HCT116 (cell line): ENCODE measurements at regions not wholly inside any gene's neighbourhood (a gene's known extent, or its start where the extent isn't known, plus 50 kb on each side); places are given as distances from the start of the nearest gene placed in this dataset.

Experiments
- ATAC-seq: fragments of 200-7000 bp; cut with Tn5 transposase; 2 replicates; pipeline ENCODE4 v1.9.1; 2020; ENCODE audit warnings: mild to moderate bottlenecking, moderate library complexity
- BruUV-seq: library from RNA; stranded (reverse); fragments of 400-500 nt; replicated peaks from 2 replicates; lab custom pipeline; 2021; lab: Mats Ljungman, UMichigan
- CTCF ChIA-PET: fragments of 300-600 bp; sonication (Branson Sonifier 250); formaldehyde crosslinking; loops from one replicate; lab custom pipeline; 2021; ENCODE audit warnings: antibody characterized with exemption; lab: Charles Lee
- POLR2A ChIA-PET: fragments of 300-600, 350-600 bp; sonication (Branson Sonifier 250); formaldehyde crosslinking; loops from one replicate; lab custom pipeline; 2021; ENCODE audit warnings: antibody characterized with exemption; lab: Charles Lee
- RAD21 ChIA-PET, 2 experiments: fragments of 300-600 bp; sonication (Branson Sonifier 250); formaldehyde crosslinking; loops; one replicate each; lab custom pipeline; 2023; ENCODE audit warnings: low total read pairs in 2 of 2; ENCODE audit not compliant: uncharacterized antibody in 2 of 2, unreplicated experiment in 2 of 2, low non-redundant PET in 1 of 2; lab: Charles Lee
- DNase-seq: peaks from one replicate; pipeline ENCODE4 v3.0.0-alpha.2; 2010; ENCODE audit warnings: low read depth, low spot score
- H2AFZ ChIP-seq: fragments of 200-600 bp; shearing (Covaris generic), sonication (generic); 2 replicates; pipeline ENCODE4 v1.6.1; 2017; ENCODE audit warnings: low read depth, mixed run types, mixed read lengths, antibody characterized with exemption, low read length; ENCODE audit not compliant: poor library complexity, severe bottlenecking
- H3K27ac ChIP-seq: 2 replicates; pipeline ENCODE4 v1.5.1; 2012; ENCODE audit warnings: low read depth, low read length
- H3K27me3 ChIP-seq: fragments of 200-600 bp; sonication (generic); 2 replicates; pipeline ENCODE4 v1.6.1; 2016; ENCODE audit warnings: mixed run types, low read length, mixed read lengths; ENCODE audit not compliant: insufficient read depth
- H3K36me3 ChIP-seq, 2 experiments: fragments of 200-500 bp in 1 of 2; fragments of 200-600 bp in 1 of 2; sonication (Bioruptor generic) in 1 of 2; sonication (generic) in 1 of 2; 2 replicates each; pipeline versions ENCODE4 v1.5.1 to v1.6.1; 2014 to 2016; ENCODE audit warnings: low read length in 2 of 2, inconsistent platforms in 1 of 2, mixed read lengths in 1 of 2, mixed run types in 1 of 2; ENCODE audit not compliant: insufficient read depth in 2 of 2, control insufficient read depth in 1 of 2
- H3K4me1 ChIP-seq, 2 experiments: fragments of 200-600 bp in 1 of 2; sonication (generic) in 1 of 2; 2 replicates each; pipeline versions ENCODE4 v1.5.1 to v1.6.1; 2012 to 2017; ENCODE audit warnings: low read length in 2 of 2, inconsistent platforms in 1 of 2, mild to moderate bottlenecking in 1 of 2, mixed read lengths in 1 of 2, mixed run types in 1 of 2, moderate library complexity in 1 of 2; ENCODE audit not compliant: insufficient read depth in 2 of 2, control insufficient read depth in 1 of 2
- H3K4me2 ChIP-seq: fragments of 200-600 bp; sonication (generic); 2 replicates; pipeline ENCODE4 v1.6.1; 2017; ENCODE audit warnings: mixed run types, low read length, mixed read lengths
- H3K4me3 ChIP-seq, 2 experiments: fragments of 200-600 bp in 1 of 2; sonication (generic) in 1 of 2; replicated peaks in 1 of 2; 2 replicates each; pipeline ENCODE4 v1.5.1; 2011 to 2016; ENCODE audit warnings: low read length in 2 of 2, control low read depth in 1 of 2, low read depth in 1 of 2, mild to moderate bottlenecking in 1 of 2, mixed read lengths in 1 of 2, mixed run types in 1 of 2
- H3K79me2 ChIP-seq: fragments of 200-600 bp; sonication (generic); 2 replicates; pipeline ENCODE4 v1.6.1; 2017; ENCODE audit warnings: mild to moderate bottlenecking, mixed run types, low read length, moderate library complexity, mixed read lengths; ENCODE audit not compliant: insufficient read depth
- H3K9ac ChIP-seq: fragments of 200-600 bp; sonication (generic); 2 replicates; pipeline ENCODE4 v1.6.1; 2016; ENCODE audit warnings: low read length, mixed read lengths
- H3K9me2 ChIP-seq: fragments of 200-600 bp; sonication (generic), shearing (Covaris generic); 2 replicates; pipeline ENCODE4 v1.6.1; 2017; ENCODE audit warnings: mixed run types, mild to moderate bottlenecking, moderate library complexity; ENCODE audit not compliant: insufficient read depth
- H3K9me3 ChIP-seq, 2 experiments: fragments of 200-500 bp in 1 of 2; fragments of 200-600 bp in 1 of 2; sonication (Bioruptor generic) in 1 of 2; sonication (generic) in 1 of 2; 2 replicates each; pipeline ENCODE4 v1.6.1; 2014 to 2017; ENCODE audit warnings: low read length in 2 of 2, mixed read lengths in 2 of 2, inconsistent platforms in 1 of 2, low read depth in 1 of 2, mild to moderate bottlenecking in 1 of 2, mixed run types in 1 of 2, moderate library complexity in 1 of 2; ENCODE audit not compliant: control insufficient read depth in 1 of 2, insufficient read depth in 1 of 2
- H4K20me1 ChIP-seq: fragments of 200-600 bp; sonication (generic), shearing (Covaris generic); 2 replicates; pipeline ENCODE4 v1.6.1; 2017; ENCODE audit warnings: mixed run types, mild to moderate bottlenecking, moderate library complexity; ENCODE audit not compliant: insufficient read depth
- RAD21 ChIP-seq: IDR thresholded peaks from 2 replicates; pipeline ENCODE4 v1.6.1; 2012; ENCODE audit warnings: low read depth, mild to moderate bottlenecking
- SRF ChIP-seq: IDR thresholded peaks from 2 replicates; pipeline ENCODE4 v1.6.1; 2012; ENCODE audit warnings: low read depth
- TCF7L2 ChIP-seq: IDR thresholded peaks from 2 replicates; pipeline ENCODE4 v1.7.0; 2011; ENCODE audit warnings: borderline replicate concordance, inconsistent platforms; ENCODE audit not compliant: insufficient read depth, insufficient read length; ENCODE audit errors: extremely low read depth
- ZFX ChIP-seq: fragments of 450-650 bp; IDR thresholded peaks from 2 replicates; pipeline ENCODE4 v1.6.1; 2017
- intact Hi-C: fragments of 100-400 bp; cut with micrococcal nuclease; formaldehyde crosslinking; loops from 2 replicates; pipeline ENCODE4 v1.10.0; 2022
- TF ChIP-seq, protein P1 (sequence below): IDR thresholded peaks from 2 replicates; pipeline ENCODE4 v1.6.1; 2012
- TF ChIP-seq, protein P2 (sequence below), 3 experiments: fragments of 200-600 bp in 1 of 3; sonication (generic) in 1 of 3; IDR thresholded peaks in 2 of 3; conservative IDR thresholded peaks in 1 of 3; 2 replicates each; pipeline ENCODE4 v1.5.1; 2012 to 2017; ENCODE audit warnings: low read depth in 2 of 3, low read length in 2 of 3, antibody characterized with exemption in 1 of 3, borderline replicate concordance in 1 of 3, control low read depth in 1 of 3, mild to moderate bottlenecking in 1 of 3, mixed read lengths in 1 of 3, mixed run types in 1 of 3, moderate library complexity in 1 of 3; ENCODE audit not compliant: insufficient read depth in 1 of 3

DNA sequence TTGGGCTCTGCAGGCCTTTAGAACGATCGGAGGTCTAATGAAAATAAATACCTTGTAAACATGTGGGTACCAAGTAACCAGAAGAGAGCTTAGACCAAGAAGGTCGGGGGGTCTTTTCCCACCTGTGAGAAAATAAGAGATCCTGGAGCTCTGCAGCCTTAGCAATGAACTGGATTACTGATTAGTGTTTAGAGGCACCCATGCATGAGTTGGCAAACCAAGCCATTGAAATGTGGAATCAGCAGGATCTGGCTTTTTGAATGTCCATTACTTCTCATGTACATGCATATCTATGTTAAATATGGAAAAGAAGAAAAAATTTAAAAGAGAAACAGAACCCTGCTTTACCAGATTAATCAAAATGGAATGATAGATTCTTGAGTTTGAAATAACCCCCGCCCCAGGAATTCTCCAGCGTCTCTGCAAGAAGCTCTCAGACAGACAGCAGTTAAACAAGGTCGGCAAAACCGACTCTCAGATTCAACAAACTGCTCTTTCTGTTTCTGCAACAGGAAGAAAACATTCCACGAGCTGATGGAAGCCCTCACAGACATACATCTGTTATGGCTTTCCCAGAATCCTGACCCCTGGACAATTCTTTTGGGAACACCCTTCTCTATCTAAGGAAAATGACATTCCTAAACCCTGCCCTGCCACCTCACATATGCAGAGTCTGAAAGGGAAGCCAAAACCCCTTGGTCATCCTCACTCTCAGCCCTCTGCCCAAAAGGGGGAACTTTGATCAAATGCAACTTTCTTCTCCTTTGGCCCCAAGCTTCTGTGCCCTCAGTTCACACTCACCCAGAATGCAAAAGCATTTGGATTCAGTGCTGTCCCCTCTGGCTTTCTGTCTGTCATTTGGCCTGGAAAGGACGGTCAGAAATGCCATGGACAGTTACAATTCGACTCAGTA lies 78.7 kb upstream of the EN2 start:
- Histone ChIP-seq H2AFZ (no peak overlapping the region), H4K20me1 (no peaks in the 10 kb centered on the region), H3K9ac (no peak overlapping the region), H3K36me3 (no peaks in the 10 kb centered on the region), H3K27ac (no peak overlapping the region), H3K9me3 (no peaks in the 10 kb centered on the region), H3K9me2 (no peaks in the 10 kb centered on the region), H3K4me2 (no peak overlapping the region), H3K27me3 (peaks cover 27% of the 10 kb centered on the region), H3K4me3 (no peak overlapping the region), H3K4me1 (peaks cover 0 to 4% of the 10 kb centered on the region in 2 experiments; a peak in 2 of 4 replicates), H3K79me2 (no peaks in the 10 kb centered on the region)
- ChIA-PET CTCF (interaction anchor here (0.7 to 1.5 kb wide), 12 partner anchors 9 to 466 kb away, joined by 3 to 8 read pairs (median 4); partner anchors contain the start of gene CNPY1), RAD21 (no interaction called here), POLR2A (no interaction called here)
- no TSS peak for BruUV-seq
- DNase-seq (no peak), ATAC-seq (no peak)
- TF ChIP-seq, protein P1, sequence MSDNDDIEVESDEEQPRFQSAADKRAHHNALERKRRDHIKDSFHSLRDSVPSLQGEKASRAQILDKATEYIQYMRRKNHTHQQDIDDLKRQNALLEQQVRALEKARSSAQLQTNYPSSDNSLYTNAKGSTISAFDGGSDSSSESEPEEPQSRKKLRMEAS, result no peak
- TF ChIP-seq ZFX (no peak), TCF7L2 (no peak), SRF (no peak), RAD21 (no peak)
- intact Hi-C loops, result no loop called here

DNA sequence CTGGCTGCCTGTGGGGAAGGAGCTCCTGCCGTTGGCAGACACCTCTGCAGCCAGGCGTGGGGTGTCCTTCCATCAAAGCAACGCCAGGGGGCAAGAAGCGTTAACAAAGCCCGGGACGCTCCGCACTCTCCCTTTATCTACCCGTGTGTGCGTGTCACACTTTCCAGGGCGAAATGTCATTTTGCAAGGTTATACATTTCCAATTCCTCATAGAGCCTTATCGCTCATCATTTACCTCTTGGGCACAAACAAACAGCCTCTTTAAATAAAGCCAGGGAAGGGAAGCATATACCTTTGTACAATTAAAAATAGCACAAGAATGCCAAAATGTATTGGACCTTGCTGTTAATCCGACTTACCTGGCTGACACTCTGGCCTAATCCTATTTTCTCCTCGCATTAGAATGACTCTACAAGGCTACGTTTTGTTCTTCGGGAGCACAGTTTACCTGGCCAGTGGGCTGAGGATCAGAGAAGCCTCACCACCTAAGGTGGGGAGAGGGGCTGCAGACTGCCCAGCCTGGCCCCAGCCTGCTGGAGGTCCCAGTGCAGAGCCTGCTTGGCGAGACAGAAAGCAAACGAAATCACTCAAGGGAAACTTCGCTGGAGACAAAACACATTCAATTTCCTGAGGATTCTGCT lies 77.6 kb upstream of the EN2 start:
- peak; percentile 82 for TF ChIP-seq RAD21
- TF ChIP-seq SRF, result no peak
- TF ChIP-seq, protein P2, sequence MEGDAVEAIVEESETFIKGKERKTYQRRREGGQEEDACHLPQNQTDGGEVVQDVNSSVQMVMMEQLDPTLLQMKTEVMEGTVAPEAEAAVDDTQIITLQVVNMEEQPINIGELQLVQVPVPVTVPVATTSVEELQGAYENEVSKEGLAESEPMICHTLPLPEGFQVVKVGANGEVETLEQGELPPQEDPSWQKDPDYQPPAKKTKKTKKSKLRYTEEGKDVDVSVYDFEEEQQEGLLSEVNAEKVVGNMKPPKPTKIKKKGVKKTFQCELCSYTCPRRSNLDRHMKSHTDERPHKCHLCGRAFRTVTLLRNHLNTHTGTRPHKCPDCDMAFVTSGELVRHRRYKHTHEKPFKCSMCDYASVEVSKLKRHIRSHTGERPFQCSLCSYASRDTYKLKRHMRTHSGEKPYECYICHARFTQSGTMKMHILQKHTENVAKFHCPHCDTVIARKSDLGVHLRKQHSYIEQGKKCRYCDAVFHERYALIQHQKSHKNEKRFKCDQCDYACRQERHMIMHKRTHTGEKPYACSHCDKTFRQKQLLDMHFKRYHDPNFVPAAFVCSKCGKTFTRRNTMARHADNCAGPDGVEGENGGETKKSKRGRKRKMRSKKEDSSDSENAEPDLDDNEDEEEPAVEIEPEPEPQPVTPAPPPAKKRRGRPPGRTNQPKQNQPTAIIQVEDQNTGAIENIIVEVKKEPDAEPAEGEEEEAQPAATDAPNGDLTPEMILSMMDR (IDR thresholded peaks at IDR 0.05 in 2 of 3, conservative IDR thresholded peaks at IDR 0.05 in 1 of 3; ENCODE audit: borderline replicate concordance in 1 of 3, insufficient read depth in 1 of 3, low read depth in 2 of 3, low read length in 2 of 3), result peak; percentile 73 to 87 (median 75)

More for the DNA sequence above, 77.6 kb upstream of the EN2 start:
- no TSS peak for BruUV-seq
- no peak overlapping the region for H3K27ac ChIP-seq
- ChIA-PET POLR2A (no interaction called here), CTCF (interaction anchor here (0.7 to 1.5 kb wide), 14 partner anchors 9 to 467 kb away, joined by 3 to 8 read pairs (median 4); partner anchors contain the start of gene CNPY1), RAD21 (no interaction called here)
- no peaks in the 10 kb centered on the region for H4K20me1 ChIP-seq
- peak overlapping the region; percentile 46 for H2AFZ ChIP-seq
- H3K4me3 ChIP-seq, result no peak overlapping the region
- H3K9ac ChIP-seq, result no peak overlapping the region
- DNase-seq (peak; percentile 62), ATAC-seq (peak; percentile 99)
- H3K79me2 ChIP-seq, result no peaks in the 10 kb centered on the region
- no peaks in the 10 kb centered on the region for H3K36me3 ChIP-seq
- intact Hi-C loops, result loop anchor here (1.0 to 10.0 kb wide), 2 partner anchors 154 to 388 kb away; no protein-coding TSS in a partner anchor
- H3K4me2 ChIP-seq, result peak overlapping the region; percentile 17
- H3K9me2 ChIP-seq, result no peaks in the 10 kb centered on the region
- H3K27me3 ChIP-seq, result peaks cover 27% of the 10 kb centered on the region
- peaks cover 0 to 4% of the 10 kb centered on the region in 2 experiments; a peak in 2 of 4 replicates for H3K4me1 ChIP-seq
- no peaks in the 10 kb centered on the region for H3K9me3 ChIP-seq
